Adrenal gland (tissue), 9 donors: ENCODE measurements at regions not wholly inside any gene's neighbourhood (a gene's known extent, or its start where the extent isn't known, plus 50 kb on each side); places are given as distances from the start of the nearest gene placed in this dataset.

Experiments
- DNase-seq, 7 donors: peaks; one replicate each; pipeline ENCODE4 v3.0.0-alpha.2; 2019 to 2020
- H3K27ac ChIP-seq, 5 donors: fragments of 200-600 bp; sonication (generic) in 4 of 5; 1 replicate in 3 of 5; 2 replicates in 2 of 5; pipeline versions ENCODE4 v1.5.1 to v1.8.0; 2016 to 2020; ENCODE audit warnings: mild to moderate bottlenecking in 1 of 5
- H3K27me3 ChIP-seq: fragments of 200-600 bp; 2 replicates; pipeline ENCODE4 v1.8.0; 2021
- H3K36me3 ChIP-seq, 2 donors: fragments of 200-600 bp; replicated peaks in 1 of 2; 1 replicate in 1 of 2; 2 replicates in 1 of 2; pipeline versions ENCODE4 v1.5.1 to v1.8.0; 2018 to 2022
- H3K4me1 ChIP-seq, 2 donors: fragments of 200-600 bp; replicated peaks in 1 of 2; 1 replicate in 1 of 2; 2 replicates in 1 of 2; pipeline versions ENCODE4 v1.5.1 to v1.8.0; 2018 to 2021
- H3K4me3 ChIP-seq, 4 donors: fragments of 200-600 bp; sonication (generic) in 3 of 4; one replicate each; pipeline ENCODE4 v1.5.1; 2016 to 2018
- H3K9me3 ChIP-seq, 3 donors: fragments of 200-600 bp; sonication (generic) in 1 of 3; replicated peaks in 1 of 3; 1 replicate in 2 of 3; 2 replicates in 1 of 3; pipeline versions ENCODE4 v1.5.1 to v1.8.0; 2016 to 2021
- CTCF ChIP-seq, 6 experiments: fragments of 450-650 bp in 4 of 6; fragments of 200-600 bp in 2 of 6; sonication (generic) in 1 of 6; IDR thresholded peaks; 1 replicate in 5 of 6; 2 replicates in 1 of 6; pipeline versions ENCODE4 v1.5.1 to v1.8.0; 2016 to 2021; ENCODE audit warnings: antibody characterized with exemption in 6 of 6, mild to moderate bottlenecking in 2 of 6, moderate library complexity in 1 of 6
- POLR2A ChIP-seq, 2 donors: fragments of 450-650 bp; IDR thresholded peaks; one replicate each; pipeline ENCODE4 v1.6.1; 2017; ENCODE audit warnings: antibody characterized with exemption in 2 of 2, mild to moderate bottlenecking in 2 of 2, moderate library complexity in 1 of 2
- WGBS, 4 donors: extraction: QIAGEN DNeasy Blood & Tissue Kit in 2 of 4; methylation state at CpG; one replicate each; pipeline versions ENCODE4 v1.1.5 to v1.1.7; 2013 to 2017; 5-methylcytosine and 5-hydroxymethylcytosine counted together
- intact Hi-C, 2 donors: fragments of 100-400 bp; cut with DNase I; formaldehyde crosslinking; loops; one replicate each; pipeline versions ENCODE4 v1.14.1 to v1.15.0; 2022 to 2023
- donor health status: healthy with polysubstance abuse.
- donor health status: Bipolar disorder and iron deficiency.
- donor health status: DM: yes; HTN: yes; CAD: no.
- donor health status: DM: no; HTN: no; CAD: no.
- donor health status: DM: no; HTN: no; CAD: no.

GRCh38 chr21:38920631-38921398 lies 115.1 kb downstream of the ETS2 start:
- no peaks in the 10 kb centered on the region for H3K27me3 ChIP-seq
- no peak overlapping the region for H3K4me3 ChIP-seq
- WGBS, 4 donors: 32 to 44% (median 39%) methylated on average over 8 of the region's 8 CpGs
- no peak for TF ChIP-seq POLR2A (IDR thresholded peaks at IDR 0.05)
- TF ChIP-seq CTCF (IDR thresholded peaks at IDR 0.05): no peak
- intact Hi-C loops: loop anchor here in 1 of 2 donors (5.0 kb wide), 1 partner anchor 251 kb away; no protein-coding TSS in a partner anchor
- no peaks in the 10 kb centered on the region for H3K36me3 ChIP-seq
- peak in 1 of 7 donors; percentile 21 for DNase-seq
- H3K4me1 ChIP-seq: peaks cover 6 to 23% of the 10 kb centered on the region in 2 donors
- H3K9me3 ChIP-seq: no peaks in the 10 kb centered on the region
- H3K27ac ChIP-seq: peak overlapping the region in 3 of 5 donors; percentile 35 to 49 (median 44)

DNA sequence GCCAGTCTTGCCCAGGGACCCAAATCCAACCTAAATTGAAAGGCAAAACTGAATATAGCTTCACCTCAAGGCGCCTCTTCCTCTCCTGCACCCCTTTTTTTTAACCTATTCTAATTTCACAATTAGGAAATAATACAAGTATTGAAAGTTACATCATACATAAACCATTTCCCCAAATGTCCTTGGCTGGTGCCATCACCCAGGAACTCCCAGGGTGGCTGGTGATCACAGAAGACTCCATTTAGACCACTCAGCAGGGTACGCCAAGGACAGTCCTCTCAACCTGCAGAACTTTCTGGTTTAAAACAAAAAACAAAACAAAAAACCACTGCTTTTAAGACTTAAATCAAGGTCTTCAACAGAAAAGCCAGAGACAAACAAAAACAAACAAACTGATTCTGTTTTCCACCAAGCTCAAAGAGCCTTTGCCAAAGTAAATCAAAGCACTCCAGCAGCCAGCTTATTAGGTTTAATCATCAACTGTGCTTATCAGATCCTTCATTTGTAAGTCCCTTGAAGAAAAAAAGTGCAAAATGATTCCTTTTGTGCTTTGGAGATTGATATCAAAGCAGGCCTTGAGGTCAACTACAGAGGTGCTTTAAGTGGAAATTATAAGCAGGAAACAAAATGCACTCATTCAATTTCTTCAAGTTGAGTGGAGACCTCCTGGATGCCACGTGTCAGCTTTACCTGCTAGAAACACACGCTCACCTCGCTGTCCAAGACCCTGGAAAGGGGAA lies 113.0 kb downstream of the ETS2 start:
- H3K36me3 ChIP-seq: no peaks in the 10 kb centered on the region
- peaks cover 0 to 15% of the 10 kb centered on the region in 2 donors for H3K4me1 ChIP-seq
- no peak overlapping the region for H3K4me3 ChIP-seq
- no peaks in the 10 kb centered on the region for H3K27me3 ChIP-seq
- WGBS, 4 donors: 82 to 85% (median 84%) methylated on average over 5 of the region's 5 CpGs
- peak in 1 of 7 donors; percentile 47 for DNase-seq
- TF ChIP-seq POLR2A (IDR thresholded peaks at IDR 0.05) (no peak), CTCF (IDR thresholded peaks at IDR 0.05) (no peak)
- no peaks in the 10 kb centered on the region for H3K9me3 ChIP-seq
- intact Hi-C loops: no loop called here
- H3K27ac ChIP-seq: peak overlapping the region in 1 of 5 donors; percentile 11

DNA sequence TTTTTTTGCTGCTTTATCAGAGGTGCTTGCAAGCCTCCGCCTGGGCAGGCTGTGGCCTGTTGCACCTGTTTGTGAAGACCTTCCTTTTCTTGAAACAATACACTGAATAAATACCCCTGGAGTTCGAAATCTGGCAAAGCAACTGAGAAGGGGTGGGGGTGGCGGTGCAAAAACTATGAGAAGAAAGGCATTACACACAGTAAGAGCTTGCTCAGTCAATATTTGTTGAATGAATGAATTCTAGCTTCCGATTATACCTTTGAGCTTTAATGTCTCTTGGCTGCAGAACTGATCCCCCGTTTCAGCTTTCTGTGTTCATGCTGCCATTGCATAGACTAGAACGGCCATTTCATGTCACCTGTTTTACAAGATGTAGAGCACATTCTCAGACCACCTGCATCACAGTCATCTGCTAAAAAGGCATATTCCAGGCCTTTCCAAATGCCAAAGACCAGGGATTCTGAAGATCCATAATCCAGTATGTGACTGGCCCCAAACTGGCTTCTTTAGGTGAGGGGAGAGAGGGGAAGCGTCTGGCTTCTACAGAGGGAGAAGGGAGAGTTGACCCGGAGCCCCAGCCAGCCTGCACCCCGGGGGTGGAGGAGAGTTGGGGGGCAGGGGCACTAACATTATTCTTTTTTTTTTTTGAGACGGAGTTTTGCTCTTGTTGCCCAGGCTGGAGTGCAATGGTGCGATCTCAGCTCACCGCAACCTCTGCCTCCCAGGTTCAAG lies 111.5 kb downstream of the ETS2 start:
- WGBS, 4 donors: 77 to 90% (median 87%) methylated on average over 12 of the region's 12 CpGs
- no peaks in the 10 kb centered on the region for H3K36me3 ChIP-seq
- H3K4me1 ChIP-seq: peaks cover 7 to 27% of the 10 kb centered on the region in 2 donors
- intact Hi-C loops: no loop called here
- TF ChIP-seq CTCF (IDR thresholded peaks at IDR 0.05) (no peak), POLR2A (IDR thresholded peaks at IDR 0.05) (no peak)
- no peaks in the 10 kb centered on the region for H3K27me3 ChIP-seq
- no peak for DNase-seq
- no peak overlapping the region for H3K27ac ChIP-seq
- no peak overlapping the region for H3K4me3 ChIP-seq
- H3K9me3 ChIP-seq: no peaks in the 10 kb centered on the region
